SU-DHL-6 (cell line): ENCODE measurements at regions not wholly inside any gene's neighbourhood (a gene's known extent, or its start where the extent isn't known, plus 50 kb on each side); places are given as distances from the start of the nearest gene placed in this dataset.

Experiments
- EZH2phosphoT487 ChIP-seq: fragments of 200-600 bp; sonication (generic), shearing (Covaris generic); conservative IDR thresholded peaks from 2 replicates; pipeline ENCODE4 v1.6.1; 2018; ENCODE audit warnings: mild to moderate bottlenecking, antibody characterized with exemption, low read length, moderate library complexity, mixed read lengths
- TF ChIP-seq, protein P1 (sequence below): fragments of 200-600 bp; sonication (generic); IDR thresholded peaks from one replicate; pipeline ENCODE4 v1.5.1; 2017; ENCODE audit warnings: antibody characterized with exemption, mild to moderate bottlenecking, low read length, moderate library complexity; ENCODE audit not compliant: insufficient read depth, poor library complexity, severe bottlenecking

DNA sequence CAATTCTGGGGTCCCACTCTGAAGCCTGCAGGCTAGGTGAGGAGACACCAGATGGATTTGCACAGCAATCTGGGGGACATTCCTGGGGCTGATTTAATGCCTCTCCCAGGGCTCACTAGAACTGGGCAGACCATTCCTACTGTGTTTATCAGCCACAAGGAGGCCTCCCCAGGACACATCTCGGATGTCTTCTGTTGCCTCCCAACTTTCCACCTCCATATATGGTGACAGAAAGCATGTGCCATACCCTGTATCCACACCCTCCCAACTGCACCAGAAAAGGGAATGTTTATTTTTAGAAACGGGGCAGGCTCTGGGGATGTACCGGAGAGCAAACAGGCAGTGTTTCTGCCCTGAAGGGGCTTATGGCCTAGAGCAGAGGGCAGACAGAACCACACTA is 181.8 kb downstream of the CSNK2A3 start:
- TF ChIP-seq, protein P1, sequence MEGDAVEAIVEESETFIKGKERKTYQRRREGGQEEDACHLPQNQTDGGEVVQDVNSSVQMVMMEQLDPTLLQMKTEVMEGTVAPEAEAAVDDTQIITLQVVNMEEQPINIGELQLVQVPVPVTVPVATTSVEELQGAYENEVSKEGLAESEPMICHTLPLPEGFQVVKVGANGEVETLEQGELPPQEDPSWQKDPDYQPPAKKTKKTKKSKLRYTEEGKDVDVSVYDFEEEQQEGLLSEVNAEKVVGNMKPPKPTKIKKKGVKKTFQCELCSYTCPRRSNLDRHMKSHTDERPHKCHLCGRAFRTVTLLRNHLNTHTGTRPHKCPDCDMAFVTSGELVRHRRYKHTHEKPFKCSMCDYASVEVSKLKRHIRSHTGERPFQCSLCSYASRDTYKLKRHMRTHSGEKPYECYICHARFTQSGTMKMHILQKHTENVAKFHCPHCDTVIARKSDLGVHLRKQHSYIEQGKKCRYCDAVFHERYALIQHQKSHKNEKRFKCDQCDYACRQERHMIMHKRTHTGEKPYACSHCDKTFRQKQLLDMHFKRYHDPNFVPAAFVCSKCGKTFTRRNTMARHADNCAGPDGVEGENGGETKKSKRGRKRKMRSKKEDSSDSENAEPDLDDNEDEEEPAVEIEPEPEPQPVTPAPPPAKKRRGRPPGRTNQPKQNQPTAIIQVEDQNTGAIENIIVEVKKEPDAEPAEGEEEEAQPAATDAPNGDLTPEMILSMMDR = no peak
- TF ChIP-seq EZH2phosphoT487 = no peak
